ENCODE measurements at regions not wholly inside any gene's neighbourhood (a gene's known extent, or its start where the extent isn't known, plus 50 kb on each side); places are given as distances from the start of the nearest gene placed in this dataset.

- DNase-seq (ENCODE audit: low spot score in 2 of 2), result no peak
- intact Hi-C loops (cut with DNase I), result no loop called here
- Histone ChIP-seq H3K36me3 (no peaks in the 10 kb centered on the region), H3K4me3 (no peak overlapping the region), H3K9me3 (no peaks in the 10 kb centered on the region), H3K27me3 (no peaks in the 10 kb centered on the region), H3K4me1 (no peaks in the 10 kb centered on the region), H3K27ac (no peak overlapping the region)
- no peak for TF ChIP-seq CTCF (IDR thresholded peaks at IDR 0.05)
Measured at GRCh38 chr7:85866540-85866939, 679.7 kb upstream of the SEMA3D start.

- intact Hi-C loops (cut with DNase I), result loop anchor here (5.0 kb wide), 1 partner anchor 819 kb away; no protein-coding TSS in a partner anchor
- H3K4me1 ChIP-seq, result no peaks in the 10 kb centered on the region
- H3K36me3 ChIP-seq, result no peaks in the 10 kb centered on the region
- no peaks in the 10 kb centered on the region for H3K27me3 ChIP-seq
- TF ChIP-seq CTCF (IDR thresholded peaks at IDR 0.05), result peak in 2 of 3 experiments; percentile 13 to 29
- H3K9me3 ChIP-seq, result no peaks in the 10 kb centered on the region
- no peak for DNase-seq (ENCODE audit: low spot score in 2 of 2)
- H3K27ac ChIP-seq, result no peak overlapping the region
- no peak overlapping the region for H3K4me3 ChIP-seq
Measured at GRCh38 chr7:85851571-85852193, 664.8 kb upstream of the SEMA3D start.

- H3K4me1 ChIP-seq, result no peaks in the 10 kb centered on the region
- H3K27ac ChIP-seq, result no peak overlapping the region
- intact Hi-C loops (cut with DNase I), result loop anchor here (5.0 kb wide), 1 partner anchor 818 kb away; no protein-coding TSS in a partner anchor
- H3K9me3 ChIP-seq, result no peaks in the 10 kb centered on the region
- H3K4me3 ChIP-seq, result no peak overlapping the region
- no peaks in the 10 kb centered on the region for H3K36me3 ChIP-seq
- H3K27me3 ChIP-seq, result no peaks in the 10 kb centered on the region
- DNase-seq (ENCODE audit: low spot score in 2 of 2), result no peak
- no peak for TF ChIP-seq CTCF (IDR thresholded peaks at IDR 0.05)
Measured at GRCh38 chr7:85850381-85850780, 663.5 kb upstream of the SEMA3D start.

GRCh38 chr7:85840554-85840953 is 653.7 kb upstream of the SEMA3D start:
- no peak for TF ChIP-seq CTCF (IDR thresholded peaks at IDR 0.05)
- intact Hi-C loops (cut with DNase I), result no loop called here

GRCh38 chr7:85833066-85833465 is 646.2 kb upstream of the SEMA3D start:
- Histone ChIP-seq H3K27ac (no peak overlapping the region), H3K9me3 (no peaks in the 10 kb centered on the region), H3K36me3 (no peaks in the 10 kb centered on the region), H3K4me1 (no peaks in the 10 kb centered on the region), H3K4me3 (no peak overlapping the region), H3K27me3 (no peaks in the 10 kb centered on the region)
- no peak for TF ChIP-seq CTCF (IDR thresholded peaks at IDR 0.05)
- intact Hi-C loops (cut with DNase I), result no loop called here
- no peak for DNase-seq (ENCODE audit: low spot score in 2 of 2)

More at GRCh38 chr7:85840554-85840953, 653.7 kb upstream of the SEMA3D start:
- no peaks in the 10 kb centered on the region for H3K9me3 ChIP-seq
- no peak overlapping the region for H3K4me3 ChIP-seq
- H3K27me3 ChIP-seq, result no peaks in the 10 kb centered on the region
- no peak for DNase-seq (ENCODE audit: low spot score in 2 of 2)
- no peaks in the 10 kb centered on the region for H3K4me1 ChIP-seq
- H3K27ac ChIP-seq, result no peak overlapping the region
- H3K36me3 ChIP-seq, result no peaks in the 10 kb centered on the region

GRCh38 chr7:85830982-85831381 is 644.1 kb upstream of the SEMA3D start:
- intact Hi-C loops (cut with DNase I), result no loop called here

More at GRCh38 chr7:85830982-85831381, 644.1 kb upstream of the SEMA3D start:
- no peaks in the 10 kb centered on the region for H3K9me3 ChIP-seq
- TF ChIP-seq CTCF (IDR thresholded peaks at IDR 0.05), result no peak
- H3K4me1 ChIP-seq, result no peaks in the 10 kb centered on the region
- no peaks in the 10 kb centered on the region for H3K27me3 ChIP-seq
- DNase-seq (ENCODE audit: low spot score in 2 of 2), result no peak
- H3K4me3 ChIP-seq, result no peak overlapping the region
- H3K27ac ChIP-seq, result no peak overlapping the region
- no peaks in the 10 kb centered on the region for H3K36me3 ChIP-seq

Measured in ascending aorta (tissue), 2 donors.